ENCODE measurements at regions not wholly inside any gene's neighbourhood (a gene's known extent, or its start where the extent isn't known, plus 50 kb on each side); places are given as distances from the start of the nearest gene placed in this dataset.
"Not testable (repeated sequence)": the region's sequence is repeated elsewhere in the genome, so short reads cannot be mapped to it uniquely, and the experiment has no call there.

- DNase-seq = no peak
Measured at GRCh38 chr9:85322592-85322991, 419.2 kb downstream of the AGTPBP1 start.

- no peak for DNase-seq
Measured at GRCh38 chr9:85321561-85321960, 420.2 kb downstream of the AGTPBP1 start.

- DNase-seq = no peak
Measured at GRCh38 chr9:85319936-85320656, 421.7 kb downstream of the AGTPBP1 start.

- not testable (repeated sequence) for DNase-seq
Measured at GRCh38 chr9:85315535-85315934, 426.2 kb downstream of the AGTPBP1 start.

- DNase-seq = no peak
Measured at GRCh38 chr9:85310573-85310972, 431.2 kb downstream of the AGTPBP1 start.

- no peak for DNase-seq
Measured at GRCh38 chr9:85303757-85304134, 438.0 kb downstream of the AGTPBP1 start.

GRCh38 chr9:85302938-85303756, 438.6 kb downstream of the AGTPBP1 start:
- DNase-seq = no peak

- DNase-seq = no peak
Measured at GRCh38 chr9:85298499-85298898, 443.3 kb downstream of the AGTPBP1 start.

GRCh38 chr9:85295244-85295643, 446.5 kb downstream of the AGTPBP1 start:
- not testable (repeated sequence) for DNase-seq

GRCh38 chr9:85292261-85292660, 449.5 kb downstream of the AGTPBP1 start:
- DNase-seq = no peak

- no peak for DNase-seq
Measured at GRCh38 chr9:85291266-85291665, 450.5 kb downstream of the AGTPBP1 start.

- no peak for DNase-seq
Measured at GRCh38 chr9:85290019-85290418, 451.7 kb downstream of the AGTPBP1 start.

- DNase-seq = no peak
Measured at GRCh38 chr9:85289142-85289541, 452.6 kb downstream of the AGTPBP1 start.

GRCh38 chr9:85283421-85283820, 458.3 kb downstream of the AGTPBP1 start:
- DNase-seq = no peak

- DNase-seq = no peak
Measured at GRCh38 chr9:85278769-85279168, 463.0 kb downstream of the AGTPBP1 start.

- DNase-seq = no peak
Measured at GRCh38 chr9:85276741-85277140, 465.0 kb downstream of the AGTPBP1 start.

- DNase-seq = no peak
Measured at GRCh38 chr9:85269811-85270210, 471.9 kb downstream of the AGTPBP1 start.

- DNase-seq = no peak
Measured at GRCh38 chr9:85268131-85268530, 473.6 kb downstream of the AGTPBP1 start.

GRCh38 chr9:85264695-85265094, 477.1 kb downstream of the AGTPBP1 start:
- DNase-seq = no peak

GRCh38 chr9:85263288-85263687, 478.5 kb downstream of the AGTPBP1 start:
- no peak for DNase-seq

- DNase-seq = no peak
Measured at GRCh38 chr9:85262333-85262732, 479.4 kb downstream of the AGTPBP1 start.

GRCh38 chr9:85260275-85260845, 481.4 kb downstream of the AGTPBP1 start:
- DNase-seq = no peak

GRCh38 chr9:85258823-85259370, 482.9 kb downstream of the AGTPBP1 start:
- no peak for DNase-seq

- no peak for DNase-seq
Measured at GRCh38 chr9:85258236-85258635, 483.5 kb downstream of the AGTPBP1 start.

All from stimulated activated CD4-positive, alpha-beta T cell treated with anti-CD3 and anti-CD28 coated beads, Interleukin-4, amount 100 ng/mL, for 24 hours (primary cell).